NCI-H748 (cell line): ENCODE measurements at regions not wholly inside any gene's neighbourhood (a gene's known extent, or its start where the extent isn't known, plus 50 kb on each side); places are given as distances from the start of the nearest gene placed in this dataset.
"Not testable (repeated sequence)": the region's sequence is repeated elsewhere in the genome, so short reads cannot be mapped to it uniquely, and the experiment has no call there.

Experiments
- DNase-seq: peaks from one replicate; lab custom pipeline; 2025; ENCODE audit not compliant: unreplicated experiment; lab: John Stamatoyannopoulos, UW

DNA sequence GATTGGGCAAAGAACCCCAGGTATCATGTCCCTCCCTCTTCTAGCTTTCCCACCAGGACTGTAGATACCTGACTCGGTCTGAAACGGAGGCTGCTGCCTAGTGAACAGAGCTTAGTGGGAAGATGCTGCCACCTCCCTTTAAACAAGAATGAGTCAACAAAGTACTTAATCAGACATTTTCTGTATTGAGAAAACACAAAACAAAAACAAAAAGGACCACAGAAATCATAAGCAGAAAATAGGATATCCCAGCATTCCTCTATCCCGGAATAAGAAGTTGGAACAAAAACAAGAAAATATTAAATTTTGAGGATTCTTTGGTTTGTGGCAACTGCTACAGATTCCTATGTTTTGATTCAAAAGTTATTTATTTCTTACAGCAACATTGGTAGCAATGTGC is 51.7 kb upstream of the COL8A1 start:
- DNase-seq: no peak

DNA sequence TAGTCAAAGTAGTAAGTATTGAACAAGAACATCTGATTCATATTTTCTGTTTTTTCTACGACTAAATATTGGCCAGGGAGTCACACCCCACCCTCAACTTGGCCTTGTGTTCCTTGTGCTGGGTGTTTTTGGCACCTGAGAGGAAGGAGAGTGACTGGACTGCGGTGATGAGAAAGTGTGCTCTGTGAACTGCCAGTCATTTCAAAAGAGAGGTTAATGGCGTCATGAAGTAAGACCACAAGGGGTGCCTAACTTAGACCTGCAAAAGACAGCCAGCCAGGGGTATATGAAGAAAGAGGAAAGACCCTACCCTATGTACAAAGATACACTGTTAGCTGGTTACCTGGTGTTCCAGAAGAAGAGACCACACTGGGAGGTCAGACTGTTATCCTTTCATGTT is 58.4 kb upstream of the COL8A1 start:
- no peak for DNase-seq

DNA sequence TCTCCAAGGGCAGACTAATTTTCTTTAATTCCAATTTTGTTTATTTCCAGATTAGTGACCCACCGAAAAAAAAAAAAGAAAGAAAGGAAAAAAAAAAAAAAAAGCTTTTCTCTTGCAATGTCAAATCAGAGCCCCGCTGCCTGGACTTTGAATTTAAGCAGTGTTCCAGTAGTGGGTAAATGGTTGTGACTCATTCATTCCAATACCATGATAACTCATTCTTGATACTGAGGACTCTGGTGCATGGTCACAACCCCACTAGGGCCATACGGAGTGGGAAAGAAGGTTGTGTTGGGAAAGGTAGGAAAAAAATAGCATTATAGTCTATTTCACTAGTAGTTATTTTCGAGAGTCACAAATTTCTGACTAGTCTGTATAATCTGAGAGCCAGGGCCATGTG is 59.1 kb upstream of the COL8A1 start:
- DNase-seq: no peak

DNA sequence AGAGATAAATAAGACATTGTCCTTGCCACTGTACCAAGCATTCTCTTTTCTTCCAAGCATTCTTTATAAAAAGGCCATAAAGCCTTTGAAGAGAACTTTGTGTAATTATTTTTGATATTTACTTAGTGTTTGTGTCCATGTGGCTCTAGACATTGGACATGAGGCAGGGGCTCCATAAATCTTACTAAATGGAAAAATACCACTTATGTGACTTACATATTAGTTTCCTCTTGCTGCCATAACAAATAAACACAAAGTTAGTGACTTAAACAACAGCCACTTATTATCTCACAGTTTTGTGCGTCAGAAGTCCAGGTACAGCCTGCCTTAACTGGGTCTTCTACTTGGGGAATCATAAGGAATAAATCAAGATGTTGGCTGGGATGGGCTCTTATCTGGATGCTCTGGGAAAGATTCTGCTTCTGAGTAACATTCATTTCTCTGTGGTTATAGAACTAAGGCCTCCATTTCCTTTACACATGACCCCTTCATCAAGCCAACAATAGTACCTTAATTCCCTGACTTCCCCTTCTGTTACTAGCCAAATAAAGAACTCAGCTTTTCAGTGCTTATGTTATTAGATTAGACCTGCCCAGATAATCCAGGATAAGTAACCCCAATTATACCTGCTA is 59.9 kb upstream of the COL8A1 start:
- no peak for DNase-seq

DNA sequence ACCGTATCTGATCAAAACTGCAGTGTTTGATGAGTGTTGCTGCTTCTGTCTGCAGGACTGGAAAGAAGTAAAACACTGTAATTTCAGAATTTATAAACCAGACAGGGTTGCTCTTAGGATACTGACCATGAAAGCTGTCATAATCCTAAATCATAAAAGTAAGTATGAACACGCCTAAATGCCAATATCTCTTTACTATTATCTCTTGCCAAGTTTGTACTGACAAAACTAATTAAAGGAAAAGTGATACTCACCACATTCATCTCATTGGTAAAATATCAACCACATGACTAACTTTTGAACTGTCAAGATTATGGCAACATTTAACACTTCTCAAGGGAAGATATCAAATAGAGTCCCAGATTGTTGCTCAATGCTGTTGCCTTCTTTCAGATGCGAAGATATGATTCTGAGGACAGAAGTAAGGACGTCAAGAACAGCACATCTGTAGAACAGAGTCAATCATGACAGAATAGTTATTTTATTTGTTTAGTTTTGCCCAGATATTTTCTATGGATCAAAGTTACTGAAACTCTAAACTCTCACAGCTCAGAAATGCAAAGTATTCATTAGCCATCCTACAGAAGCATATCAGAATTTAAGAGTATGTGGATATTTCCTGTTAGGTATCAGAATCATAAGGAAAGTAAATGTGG is 61.4 kb upstream of the COL8A1 start:
- DNase-seq: no peak

DNA sequence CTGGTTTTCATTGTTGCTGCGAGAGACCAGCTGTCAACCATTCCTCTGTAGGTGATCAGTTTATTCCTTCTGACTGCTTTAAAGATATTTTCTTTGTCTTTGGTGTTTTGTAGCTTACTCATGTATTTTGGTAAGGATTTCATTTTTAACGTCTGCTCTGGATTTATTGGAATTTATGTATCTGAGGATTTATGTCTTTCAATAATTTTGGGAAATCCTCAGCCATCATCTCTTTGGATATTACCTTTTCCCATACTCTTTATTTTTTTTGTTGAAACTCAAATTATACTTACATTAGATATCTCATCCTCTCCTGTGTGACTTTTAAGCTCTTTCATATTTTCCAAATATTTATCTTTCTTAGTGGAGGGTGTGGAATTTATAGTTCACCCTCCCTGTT is 62.7 kb upstream of the COL8A1 start:
- no peak for DNase-seq

DNA sequence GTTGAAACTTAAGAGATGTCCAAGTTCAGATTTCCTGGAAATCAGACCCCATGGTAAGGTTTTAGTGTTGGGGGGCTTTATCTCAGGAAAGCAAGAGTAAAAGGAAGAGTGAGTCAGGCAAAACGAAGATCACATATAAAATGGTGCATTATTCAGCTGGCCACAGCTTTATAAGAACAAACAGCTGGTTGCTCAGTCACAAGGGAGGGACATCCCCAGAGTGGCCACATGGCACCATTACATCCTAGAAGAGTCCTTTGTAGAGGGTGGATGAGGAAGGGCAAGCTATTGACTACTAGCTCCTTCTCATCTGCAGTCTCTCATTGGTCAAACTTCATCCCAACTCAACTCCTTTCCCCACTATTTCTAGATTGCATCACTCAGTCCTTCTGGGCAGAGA is 68.3 kb upstream of the COL8A1 start:
- no peak for DNase-seq

DNA sequence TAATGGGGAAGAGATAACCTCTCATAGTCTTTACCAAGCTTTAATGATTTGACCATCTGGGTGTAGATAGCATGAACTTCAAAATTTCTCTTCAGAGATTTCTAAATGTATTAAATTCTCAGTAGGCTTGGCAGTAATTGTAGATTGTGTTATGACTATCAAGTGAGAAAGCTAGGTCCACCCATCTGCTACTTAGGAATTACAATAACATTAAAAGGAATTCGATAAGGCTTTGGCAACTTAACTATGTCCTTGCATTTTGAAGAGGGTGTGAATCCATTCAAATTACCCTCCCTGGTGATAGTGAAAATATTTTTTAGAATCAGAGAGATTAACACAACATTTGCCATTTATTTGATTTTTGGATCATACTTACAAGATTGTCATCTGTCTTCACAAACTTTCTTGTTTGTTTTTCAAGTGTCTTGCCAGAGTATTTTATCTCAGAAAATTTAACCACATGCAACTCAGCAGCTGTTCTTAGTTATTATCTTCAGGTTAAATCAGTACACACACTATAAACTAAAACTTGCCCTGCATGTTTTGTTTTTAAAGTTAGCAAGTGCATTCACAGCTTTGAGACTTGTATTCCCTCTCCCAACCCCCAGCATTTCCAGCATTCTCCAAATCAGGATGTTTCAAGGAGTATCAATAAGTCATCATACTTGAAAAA is 69.6 kb upstream of the COL8A1 start:
- DNase-seq: no peak

DNA sequence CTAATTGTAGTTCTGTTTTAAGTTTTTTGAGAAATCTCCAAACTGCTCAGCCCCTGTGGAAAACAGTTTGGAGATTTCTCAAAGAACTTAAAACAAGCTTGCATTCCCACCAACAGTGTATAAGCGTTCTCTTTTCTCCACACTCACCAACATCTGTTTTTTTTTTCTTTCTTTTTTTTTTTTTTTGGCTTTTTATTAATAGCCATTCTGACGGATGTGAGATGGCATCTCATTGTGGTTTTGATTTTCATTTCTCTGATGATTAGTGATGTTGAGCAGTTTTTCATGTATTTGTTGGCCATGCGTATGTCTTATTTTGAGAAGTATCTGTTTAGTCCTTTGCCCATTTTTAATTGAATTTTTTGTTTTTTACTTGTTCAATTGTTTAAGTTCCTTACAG is 73.1 kb upstream of the COL8A1 start:
- no peak for DNase-seq

DNA sequence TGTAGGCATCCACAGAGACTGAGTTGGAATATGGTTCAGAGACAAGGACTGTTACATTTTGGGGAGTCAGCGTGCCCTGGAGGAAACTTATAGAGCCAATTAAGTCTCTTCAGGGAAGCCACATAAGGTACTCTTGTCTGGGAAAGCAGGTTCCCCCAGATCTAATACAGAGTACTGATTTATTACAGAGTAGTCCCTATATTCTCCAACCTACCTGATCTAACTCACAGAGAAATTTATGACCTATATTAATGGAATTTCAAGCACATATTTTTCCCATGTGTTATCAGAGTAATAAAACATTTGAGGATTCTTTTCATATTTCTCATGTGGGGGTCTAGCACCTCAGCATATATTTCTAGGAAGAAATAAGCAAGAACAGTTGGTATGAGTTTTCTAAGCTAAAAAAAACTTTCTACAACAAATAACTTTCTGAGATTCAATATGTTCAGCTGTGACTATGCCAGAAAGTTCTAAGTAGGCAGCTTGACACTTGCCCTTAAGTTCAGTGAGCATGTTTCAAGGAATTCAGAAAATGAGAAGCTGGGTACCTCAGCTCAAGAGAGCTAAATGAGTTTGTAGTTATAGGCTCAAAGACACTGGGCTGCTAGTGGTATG is 75.3 kb upstream of the COL8A1 start:
- no peak for DNase-seq

DNA sequence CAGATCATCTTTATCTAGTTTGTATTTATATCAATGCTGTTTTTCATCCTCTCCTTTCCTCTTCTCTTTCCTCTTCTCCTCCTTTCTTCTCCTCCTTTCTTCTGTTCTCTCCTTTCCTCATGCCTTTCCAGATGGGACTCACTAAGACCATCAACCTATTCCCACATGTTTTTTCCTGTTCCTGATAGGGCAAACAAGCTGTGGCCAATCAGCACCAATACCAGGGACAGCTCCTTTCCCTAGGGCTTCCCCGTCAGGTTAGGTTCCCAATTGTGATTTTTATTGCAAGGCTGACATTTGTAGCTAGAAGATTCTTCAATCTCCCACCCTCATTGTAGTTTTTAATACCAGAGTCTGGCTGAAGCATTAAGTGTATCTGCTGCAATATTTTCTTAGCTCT is 76.3 kb upstream of the COL8A1 start:
- DNase-seq: no peak

DNA sequence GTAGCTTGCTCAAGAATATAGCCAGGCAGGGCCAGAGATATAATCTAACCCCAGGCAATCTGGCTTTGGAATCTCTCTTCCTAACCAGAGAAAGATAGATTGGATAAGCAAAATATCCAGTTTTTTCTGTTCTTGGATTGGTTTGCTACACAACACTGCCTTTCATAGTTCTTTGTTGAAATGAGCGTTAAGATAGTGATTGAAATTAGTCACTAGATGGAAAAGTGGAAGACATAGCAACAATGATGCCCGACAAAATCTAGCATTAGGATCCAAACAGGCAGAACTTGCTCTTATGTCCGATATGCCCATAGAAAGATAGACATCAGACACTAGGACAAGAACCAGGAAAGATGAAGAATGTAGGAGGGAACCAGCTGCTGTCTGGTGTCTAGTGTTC is 77.3 kb upstream of the COL8A1 start:
- no peak for DNase-seq

DNA sequence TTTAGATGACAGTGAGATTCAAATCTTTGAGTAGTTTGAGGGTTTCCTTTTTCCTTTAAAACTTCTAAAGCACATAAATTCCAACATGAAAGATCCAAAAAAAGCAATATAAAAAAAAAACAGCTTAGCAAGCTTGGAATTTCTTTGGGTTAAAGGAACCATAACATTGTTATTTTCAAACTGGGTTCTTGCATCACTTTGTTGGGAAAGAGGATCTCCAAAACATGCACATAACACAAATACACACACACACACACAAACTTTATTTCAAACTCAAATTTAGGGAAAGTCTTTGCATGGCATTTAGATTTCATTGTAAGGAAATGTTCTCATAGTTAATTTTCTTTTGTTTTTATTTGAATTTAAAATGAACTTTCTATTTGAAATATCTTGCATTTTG is 79.2 kb upstream of the COL8A1 start:
- no peak for DNase-seq

DNA sequence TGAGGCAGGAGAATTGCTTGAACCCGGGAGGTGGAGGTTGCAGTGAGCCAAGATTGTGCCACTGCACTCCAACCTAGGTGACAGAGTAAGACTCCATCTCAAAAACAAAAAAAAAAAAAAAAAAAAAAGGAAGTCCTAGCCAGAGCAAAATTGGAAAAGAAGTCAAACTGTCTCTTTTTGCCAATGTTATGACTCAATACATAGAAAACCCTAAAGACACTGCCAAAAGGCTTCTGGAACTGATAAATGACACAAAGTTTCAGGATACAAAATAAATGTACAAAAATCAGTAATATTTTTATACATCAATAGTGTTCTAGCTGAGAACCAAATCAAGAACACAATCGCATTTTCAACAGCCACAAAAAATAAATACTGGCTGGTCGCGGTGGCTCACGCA is 82.5 kb upstream of the COL8A1 start:
- not testable (repeated sequence) for DNase-seq

DNA sequence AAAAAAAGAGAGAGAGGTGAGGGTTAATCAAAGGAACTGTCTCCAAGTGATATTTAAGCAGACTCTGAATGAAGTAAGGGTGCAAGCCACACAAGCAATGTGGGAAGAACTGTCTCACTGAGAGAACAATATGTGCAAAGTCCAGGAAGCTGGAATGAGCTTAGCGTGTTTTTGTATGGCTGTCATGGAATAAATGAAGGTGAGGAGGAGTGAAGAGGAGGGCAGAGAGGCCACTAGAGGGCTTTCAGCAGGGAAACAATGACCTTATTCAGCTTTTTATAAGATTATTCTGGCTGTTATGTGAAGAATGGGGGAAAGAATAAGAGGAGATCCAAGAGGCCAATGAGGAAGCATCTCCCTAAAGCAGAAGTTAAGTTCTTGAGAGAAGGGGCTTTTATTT is 86.9 kb upstream of the COL8A1 start:
- no peak for DNase-seq

DNA sequence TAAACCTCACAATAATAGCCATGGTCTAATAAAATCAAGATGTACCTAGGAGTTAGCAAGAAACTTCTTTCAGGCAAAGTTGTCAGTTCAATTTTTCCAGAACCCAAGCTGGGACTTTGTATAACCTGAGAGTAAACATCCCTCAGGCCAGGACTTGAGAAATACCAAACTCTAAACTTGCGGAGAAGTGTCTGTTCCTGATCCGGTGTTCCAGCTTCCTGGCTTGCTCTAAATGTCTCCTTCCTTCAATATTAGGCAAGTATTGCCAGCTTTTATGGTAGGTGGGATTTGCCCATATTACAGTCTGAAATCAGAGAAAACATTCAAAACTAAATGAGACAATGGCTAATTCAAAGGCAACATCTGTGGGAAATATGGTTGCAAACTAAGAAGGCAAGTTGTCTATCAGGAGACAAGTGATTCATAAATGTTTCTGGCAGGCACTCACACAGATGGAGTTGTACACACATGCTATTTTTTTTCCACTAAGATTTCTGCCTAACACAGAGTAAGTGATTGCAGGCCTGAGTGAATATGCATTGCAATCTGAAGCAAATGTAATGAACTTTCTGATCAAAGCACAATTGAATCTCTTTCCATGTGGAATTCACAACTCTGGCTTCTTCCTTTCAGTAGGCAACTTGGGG is 88.3 kb upstream of the COL8A1 start:
- DNase-seq: no peak

DNA sequence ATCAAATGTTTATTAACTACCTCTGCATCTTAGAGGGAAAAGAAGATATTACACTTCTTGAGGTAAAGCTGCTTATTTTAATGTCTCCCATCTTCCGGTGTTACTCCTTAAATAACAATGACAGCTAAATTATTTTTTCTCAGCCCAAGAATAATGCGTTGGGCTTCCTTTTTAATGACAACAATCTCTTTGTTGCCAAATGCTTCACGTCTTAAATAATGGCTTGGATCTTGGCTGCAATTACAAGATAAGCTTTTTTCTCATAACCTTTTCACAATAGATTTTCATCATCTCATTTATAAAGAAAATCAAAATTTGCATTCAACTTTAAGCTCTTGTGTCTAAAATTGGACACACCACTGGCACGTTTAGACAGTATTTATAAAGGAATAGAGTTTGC is 89.2 kb upstream of the COL8A1 start:
- no peak for DNase-seq

DNA sequence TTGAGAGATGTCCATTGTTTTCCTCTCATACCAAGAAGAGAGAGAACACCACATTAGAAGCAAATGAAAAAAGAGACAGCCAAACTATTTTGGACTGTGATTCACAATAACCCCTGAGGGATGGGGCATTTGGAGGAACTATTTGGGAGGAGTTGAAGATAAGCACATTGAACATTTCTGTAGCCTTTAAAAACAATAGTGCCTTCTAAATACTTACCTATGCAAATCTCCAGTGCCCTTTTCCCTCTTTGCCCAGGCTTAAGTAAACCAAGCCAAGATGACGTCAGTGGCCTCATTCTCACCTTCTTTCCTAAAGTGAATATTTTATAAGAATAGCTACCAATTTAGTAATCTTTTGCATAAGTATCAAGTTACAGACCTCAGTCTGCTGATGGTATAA is 89.7 kb upstream of the COL8A1 start:
- no peak for DNase-seq

DNA sequence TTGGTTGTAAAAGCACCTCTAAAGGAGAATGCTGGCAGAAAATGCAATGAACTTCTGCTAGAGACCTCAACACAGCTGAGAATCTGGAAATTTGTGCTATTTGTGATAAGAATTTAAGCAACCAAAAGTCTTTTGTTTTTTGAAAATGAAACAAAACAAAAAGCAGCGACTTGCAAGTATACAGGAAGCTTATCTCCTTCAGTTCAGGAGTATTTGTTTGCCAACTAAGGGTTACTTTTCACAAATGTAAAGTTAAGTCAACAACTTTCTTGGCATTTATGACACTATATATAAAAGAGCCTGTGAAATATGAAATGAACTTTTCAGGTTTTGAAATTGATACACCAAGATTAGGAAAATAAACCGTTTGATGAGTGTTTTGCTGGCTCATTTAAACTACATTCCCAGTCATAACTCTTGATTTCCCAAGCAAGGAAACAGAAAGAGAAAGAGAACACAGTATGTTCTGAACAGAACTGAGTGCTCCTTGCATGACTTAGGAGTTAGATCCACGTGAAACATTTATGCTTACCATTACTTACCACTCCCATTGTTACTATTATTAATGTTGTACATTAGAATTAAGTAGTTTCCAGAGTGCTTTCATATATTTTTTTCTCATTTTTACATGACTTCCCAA is 92.3 kb upstream of the COL8A1 start:
- no peak for DNase-seq

DNA sequence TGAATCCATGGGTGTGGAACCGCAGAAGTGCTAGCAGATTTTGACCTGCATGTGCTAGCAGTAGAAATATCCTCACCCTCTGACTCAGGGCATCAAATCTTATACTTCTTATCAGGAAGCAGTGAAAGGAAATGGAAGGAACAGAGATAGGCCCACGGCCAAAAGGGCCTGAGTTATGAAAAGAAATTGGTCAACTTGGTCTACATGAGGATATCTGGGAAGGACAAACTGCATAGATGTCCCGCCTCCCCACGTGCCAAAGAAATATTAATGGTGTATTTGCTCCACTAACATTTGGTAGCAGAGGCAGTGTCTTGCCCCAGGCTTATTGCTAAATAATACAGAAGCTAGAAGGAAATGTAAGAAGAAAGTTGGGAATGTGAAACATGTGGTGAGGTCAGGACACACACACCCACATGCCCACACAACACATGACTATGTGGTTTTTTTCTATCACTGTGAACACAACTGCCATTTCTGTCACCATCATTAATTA is 93.6 kb upstream of the COL8A1 start:
- no peak for DNase-seq

DNA sequence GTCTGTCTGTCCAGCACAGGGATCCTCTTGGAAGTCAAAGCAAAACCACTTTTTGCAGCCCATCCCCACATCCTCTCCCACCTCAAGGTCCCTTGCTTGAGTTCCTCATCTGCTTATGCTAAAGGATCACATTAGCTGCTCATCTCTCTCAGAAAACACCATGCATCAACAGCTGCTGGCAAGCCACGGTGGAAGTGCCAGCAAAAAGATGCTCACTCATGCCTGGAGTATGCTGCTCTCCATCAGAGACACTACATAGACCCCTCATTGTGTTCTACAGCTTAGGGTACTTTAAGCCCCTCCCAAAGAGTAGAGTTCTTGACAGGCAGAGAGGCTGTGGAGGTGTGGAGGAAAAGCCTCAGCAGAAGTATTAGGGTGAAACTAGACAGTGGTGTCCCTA is 94.6 kb upstream of the COL8A1 start:
- DNase-seq: no peak
